Stimulated activated naive CD4-positive, alpha-beta T cell (primary cell): ENCODE measurements at regions not wholly inside any gene's neighbourhood (a gene's known extent, or its start where the extent isn't known, plus 50 kb on each side); places are given as distances from the start of the nearest gene placed in this dataset.

Experiments
- DNase-seq, 6 experiments: peaks; one replicate each; lab custom pipeline; 2025; lab: John Stamatoyannopoulos, UW

- DNase-seq, result no peak
Measured at GRCh38 chr5:135629666-135630065, 50.9 kb upstream of the CXCL14 start.

- no peak for DNase-seq
Measured at GRCh38 chr5:135628771-135629563, 50.2 kb upstream of the CXCL14 start.
